GM23338 (cell line): ENCODE measurements at regions not wholly inside any gene's neighbourhood (a gene's known extent, or its start where the extent isn't known, plus 50 kb on each side); places are given as distances from the start of the nearest gene placed in this dataset.

Source experiments
- EZH2 ChIP-seq: fragments of 200-600 bp; sonication (generic); IDR thresholded peaks from one replicate; pipeline ENCODE4 v1.8.0; 2017; ENCODE audit warnings: antibody characterized with exemption, mild to moderate bottlenecking, low read depth; ENCODE audit not compliant: unreplicated experiment
- EZH2phosphoT487 ChIP-seq: fragments of 200-600 bp; sonication (generic); IDR thresholded peaks from one replicate; pipeline ENCODE4 v1.8.1; 2018; ENCODE audit warnings: antibody characterized with exemption; ENCODE audit not compliant: unreplicated experiment
- ZNF331 ChIP-seq: fragments of 250-450 bp; sonication (Bioruptor Pico); IDR thresholded peaks from 2 replicates; pipeline ENCODE4 v1.5.0; 2020; ENCODE audit warnings: low read depth, mild to moderate bottlenecking, moderate library complexity
- TF ChIP-seq, protein P1 (sequence below), 2 experiments: fragments of 200-600 bp in 1 of 2; sonication (generic) in 1 of 2; conservative IDR thresholded peaks; 2 replicates each; pipeline versions ENCODE4 v1.5.1 to v1.6.1; 2016 to 2017; ENCODE audit warnings: antibody characterized with exemption in 2 of 2, low read depth in 2 of 2, mild to moderate bottlenecking in 2 of 2, moderate library complexity in 1 of 2
- TF ChIP-seq, protein P2 (sequence below): IDR thresholded peaks from one replicate; pipeline ENCODE4 v1.6.1; 2018; ENCODE audit warnings: antibody characterized with exemption; ENCODE audit not compliant: unreplicated experiment

- TF ChIP-seq, protein P1, sequence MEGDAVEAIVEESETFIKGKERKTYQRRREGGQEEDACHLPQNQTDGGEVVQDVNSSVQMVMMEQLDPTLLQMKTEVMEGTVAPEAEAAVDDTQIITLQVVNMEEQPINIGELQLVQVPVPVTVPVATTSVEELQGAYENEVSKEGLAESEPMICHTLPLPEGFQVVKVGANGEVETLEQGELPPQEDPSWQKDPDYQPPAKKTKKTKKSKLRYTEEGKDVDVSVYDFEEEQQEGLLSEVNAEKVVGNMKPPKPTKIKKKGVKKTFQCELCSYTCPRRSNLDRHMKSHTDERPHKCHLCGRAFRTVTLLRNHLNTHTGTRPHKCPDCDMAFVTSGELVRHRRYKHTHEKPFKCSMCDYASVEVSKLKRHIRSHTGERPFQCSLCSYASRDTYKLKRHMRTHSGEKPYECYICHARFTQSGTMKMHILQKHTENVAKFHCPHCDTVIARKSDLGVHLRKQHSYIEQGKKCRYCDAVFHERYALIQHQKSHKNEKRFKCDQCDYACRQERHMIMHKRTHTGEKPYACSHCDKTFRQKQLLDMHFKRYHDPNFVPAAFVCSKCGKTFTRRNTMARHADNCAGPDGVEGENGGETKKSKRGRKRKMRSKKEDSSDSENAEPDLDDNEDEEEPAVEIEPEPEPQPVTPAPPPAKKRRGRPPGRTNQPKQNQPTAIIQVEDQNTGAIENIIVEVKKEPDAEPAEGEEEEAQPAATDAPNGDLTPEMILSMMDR (conservative IDR thresholded peaks at IDR 0.05; ENCODE audit: low read depth in 2 of 2) = no peak
- TF ChIP-seq EZH2phosphoT487 = no peak
- TF ChIP-seq, protein P2, sequence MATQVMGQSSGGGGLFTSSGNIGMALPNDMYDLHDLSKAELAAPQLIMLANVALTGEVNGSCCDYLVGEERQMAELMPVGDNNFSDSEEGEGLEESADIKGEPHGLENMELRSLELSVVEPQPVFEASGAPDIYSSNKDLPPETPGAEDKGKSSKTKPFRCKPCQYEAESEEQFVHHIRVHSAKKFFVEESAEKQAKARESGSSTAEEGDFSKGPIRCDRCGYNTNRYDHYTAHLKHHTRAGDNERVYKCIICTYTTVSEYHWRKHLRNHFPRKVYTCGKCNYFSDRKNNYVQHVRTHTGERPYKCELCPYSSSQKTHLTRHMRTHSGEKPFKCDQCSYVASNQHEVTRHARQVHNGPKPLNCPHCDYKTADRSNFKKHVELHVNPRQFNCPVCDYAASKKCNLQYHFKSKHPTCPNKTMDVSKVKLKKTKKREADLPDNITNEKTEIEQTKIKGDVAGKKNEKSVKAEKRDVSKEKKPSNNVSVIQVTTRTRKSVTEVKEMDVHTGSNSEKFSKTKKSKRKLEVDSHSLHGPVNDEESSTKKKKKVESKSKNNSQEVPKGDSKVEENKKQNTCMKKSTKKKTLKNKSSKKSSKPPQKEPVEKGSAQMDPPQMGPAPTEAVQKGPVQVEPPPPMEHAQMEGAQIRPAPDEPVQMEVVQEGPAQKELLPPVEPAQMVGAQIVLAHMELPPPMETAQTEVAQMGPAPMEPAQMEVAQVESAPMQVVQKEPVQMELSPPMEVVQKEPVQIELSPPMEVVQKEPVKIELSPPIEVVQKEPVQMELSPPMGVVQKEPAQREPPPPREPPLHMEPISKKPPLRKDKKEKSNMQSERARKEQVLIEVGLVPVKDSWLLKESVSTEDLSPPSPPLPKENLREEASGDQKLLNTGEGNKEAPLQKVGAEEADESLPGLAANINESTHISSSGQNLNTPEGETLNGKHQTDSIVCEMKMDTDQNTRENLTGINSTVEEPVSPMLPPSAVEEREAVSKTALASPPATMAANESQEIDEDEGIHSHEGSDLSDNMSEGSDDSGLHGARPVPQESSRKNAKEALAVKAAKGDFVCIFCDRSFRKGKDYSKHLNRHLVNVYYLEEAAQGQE = no peak
- TF ChIP-seq EZH2 = no peak
- TF ChIP-seq ZNF331 = no peak
Measured at GRCh38 chr14:49052521-49052920, 533.7 kb downstream of the RPS29 start.
